OCI-LY1 (cell line): ENCODE measurements at regions not wholly inside any gene's neighbourhood (a gene's known extent, or its start where the extent isn't known, plus 50 kb on each side); places are given as distances from the start of the nearest gene placed in this dataset.

ENCODE experiments used
- EZH2 ChIP-seq: fragments of 200-600 bp; sonication (generic), shearing (Covaris generic); IDR thresholded peaks from 2 replicates; pipeline ENCODE4 v1.8.0; 2017; ENCODE audit warnings: borderline replicate concordance, mixed run types, mild to moderate bottlenecking, antibody characterized with exemption, low read length, moderate library complexity, mixed read lengths
- TF ChIP-seq, protein P1 (sequence below): fragments of 200-600 bp; sonication (generic), shearing (Covaris generic); IDR thresholded peaks from 2 replicates; pipeline ENCODE4 v1.5.1; 2017; ENCODE audit warnings: mild to moderate bottlenecking, antibody characterized with exemption, low read length, moderate library complexity, mixed read lengths

GRCh38 chr5:27491746-27492439 is 453.5 kb upstream of the CDH9 start:
- TF ChIP-seq, protein P1, sequence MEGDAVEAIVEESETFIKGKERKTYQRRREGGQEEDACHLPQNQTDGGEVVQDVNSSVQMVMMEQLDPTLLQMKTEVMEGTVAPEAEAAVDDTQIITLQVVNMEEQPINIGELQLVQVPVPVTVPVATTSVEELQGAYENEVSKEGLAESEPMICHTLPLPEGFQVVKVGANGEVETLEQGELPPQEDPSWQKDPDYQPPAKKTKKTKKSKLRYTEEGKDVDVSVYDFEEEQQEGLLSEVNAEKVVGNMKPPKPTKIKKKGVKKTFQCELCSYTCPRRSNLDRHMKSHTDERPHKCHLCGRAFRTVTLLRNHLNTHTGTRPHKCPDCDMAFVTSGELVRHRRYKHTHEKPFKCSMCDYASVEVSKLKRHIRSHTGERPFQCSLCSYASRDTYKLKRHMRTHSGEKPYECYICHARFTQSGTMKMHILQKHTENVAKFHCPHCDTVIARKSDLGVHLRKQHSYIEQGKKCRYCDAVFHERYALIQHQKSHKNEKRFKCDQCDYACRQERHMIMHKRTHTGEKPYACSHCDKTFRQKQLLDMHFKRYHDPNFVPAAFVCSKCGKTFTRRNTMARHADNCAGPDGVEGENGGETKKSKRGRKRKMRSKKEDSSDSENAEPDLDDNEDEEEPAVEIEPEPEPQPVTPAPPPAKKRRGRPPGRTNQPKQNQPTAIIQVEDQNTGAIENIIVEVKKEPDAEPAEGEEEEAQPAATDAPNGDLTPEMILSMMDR = no peak
- TF ChIP-seq EZH2 = no peak
